Endothelial cell of hepatic sinusoid (primary cell): ENCODE measurements at regions not wholly inside any gene's neighbourhood (a gene's known extent, or its start where the extent isn't known, plus 50 kb on each side); places are given as distances from the start of the nearest gene placed in this dataset.

Experiments
- in situ Hi-C: cut with HindIII; loops from 2 replicates; pipeline ENCODE4 v1.10.0; 2017; ENCODE audit warnings: low sequenced_read_pairs

GRCh38 chr9:118029425-118029824 lies 325.2 kb downstream of the TLR4 start:
- in situ Hi-C loops = no loop called here

GRCh38 chr9:118034701-118035100 lies 330.5 kb downstream of the TLR4 start:
- in situ Hi-C loops = no loop called here

GRCh38 chr9:118038713-118039112 lies 334.5 kb downstream of the TLR4 start:
- in situ Hi-C loops = no loop called here

- in situ Hi-C loops = no loop called here
Observed at GRCh38 chr9:118058227-118058626, 354.0 kb downstream of the TLR4 start.

- in situ Hi-C loops = no loop called here
Observed at GRCh38 chr9:118059484-118060278, 355.5 kb downstream of the TLR4 start.

GRCh38 chr9:118083161-118083560 lies 379.0 kb downstream of the TLR4 start:
- in situ Hi-C loops = no loop called here

- in situ Hi-C loops = no loop called here
Observed at GRCh38 chr9:118088090-118088489, 383.9 kb downstream of the TLR4 start.

GRCh38 chr9:118091226-118091625 lies 387.0 kb downstream of the TLR4 start:
- in situ Hi-C loops = no loop called here

GRCh38 chr9:118091711-118092500 lies 387.7 kb downstream of the TLR4 start:
- in situ Hi-C loops = no loop called here

GRCh38 chr9:118094387-118094786 lies 390.2 kb downstream of the TLR4 start:
- in situ Hi-C loops = no loop called here

- in situ Hi-C loops = no loop called here
Observed at GRCh38 chr9:118100529-118101419, 396.6 kb downstream of the TLR4 start.

- in situ Hi-C loops = no loop called here
Observed at GRCh38 chr9:118104363-118104762, 400.2 kb downstream of the TLR4 start.

- in situ Hi-C loops = no loop called here
Observed at GRCh38 chr9:118108971-118109370, 404.8 kb downstream of the TLR4 start.

GRCh38 chr9:118109542-118109941 lies 405.3 kb downstream of the TLR4 start:
- in situ Hi-C loops = no loop called here

- in situ Hi-C loops = no loop called here
Observed at GRCh38 chr9:118121361-118121760, 417.2 kb downstream of the TLR4 start.

GRCh38 chr9:118128313-118128712 lies 424.1 kb downstream of the TLR4 start:
- in situ Hi-C loops = no loop called here

- in situ Hi-C loops = no loop called here
Observed at GRCh38 chr9:118129541-118129940, 425.3 kb downstream of the TLR4 start.

- in situ Hi-C loops = no loop called here
Observed at GRCh38 chr9:118148990-118149389, 444.8 kb downstream of the TLR4 start.

- in situ Hi-C loops = no loop called here
Observed at GRCh38 chr9:118156846-118157245, 452.6 kb downstream of the TLR4 start.

GRCh38 chr9:118162716-118163115 lies 458.5 kb downstream of the TLR4 start:
- in situ Hi-C loops = no loop called here

- in situ Hi-C loops = no loop called here
Observed at GRCh38 chr9:118163751-118164150, 459.5 kb downstream of the TLR4 start.
